ENCODE measurements at regions not wholly inside any gene's neighbourhood (a gene's known extent, or its start where the extent isn't known, plus 50 kb on each side); places are given as distances from the start of the nearest gene placed in this dataset.
"Not testable (repeated sequence)": the region's sequence is repeated elsewhere in the genome, so short reads cannot be mapped to it uniquely, and the experiment has no call there.

DNA sequence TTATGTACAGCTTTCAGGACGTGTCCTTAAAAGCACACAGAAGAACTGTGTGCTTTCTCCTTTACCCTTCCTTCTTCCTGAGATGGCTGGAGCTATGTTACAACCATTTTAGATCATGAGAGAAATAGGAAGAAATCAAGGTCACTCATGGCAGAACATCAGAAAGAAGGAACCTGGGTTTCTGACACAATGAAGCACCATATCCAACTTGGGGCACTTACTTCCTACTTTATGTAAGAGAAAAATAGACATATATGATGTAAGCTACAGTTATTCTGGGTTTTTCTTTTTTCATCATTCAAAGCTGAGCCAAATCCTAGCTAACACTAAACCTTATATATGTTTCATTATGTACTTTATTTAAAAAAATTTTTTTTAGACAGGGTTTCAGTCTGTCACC is 79.5 kb downstream of the FAM161A start:
- no peak for DNase-seq (ENCODE audit: low spot score)

GRCh38 chr2:61771904-61772845 is 81.7 kb downstream of the FAM161A start:
- no peak for DNase-seq (ENCODE audit: low spot score)

DNA sequence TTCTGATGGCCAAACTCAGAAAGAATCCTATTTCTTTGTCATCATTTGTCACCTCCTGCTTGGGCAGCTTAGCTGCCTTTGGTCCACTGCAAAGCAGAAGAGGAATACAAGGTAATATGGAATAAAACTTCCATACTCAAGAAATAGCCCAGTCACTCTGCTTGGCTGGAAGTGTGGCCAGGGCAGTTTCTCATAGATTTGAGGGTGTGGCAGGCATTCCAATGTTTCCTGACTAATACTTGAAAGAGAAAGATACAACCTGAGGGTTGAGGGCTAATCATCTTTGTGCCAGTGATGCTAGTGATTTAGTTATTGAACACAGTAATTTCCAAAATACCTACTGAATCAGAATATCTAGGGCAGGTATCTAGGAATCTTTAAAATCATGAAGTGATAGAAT is 83.1 kb downstream of the FAM161A start:
- no peak for DNase-seq (ENCODE audit: low spot score)

DNA sequence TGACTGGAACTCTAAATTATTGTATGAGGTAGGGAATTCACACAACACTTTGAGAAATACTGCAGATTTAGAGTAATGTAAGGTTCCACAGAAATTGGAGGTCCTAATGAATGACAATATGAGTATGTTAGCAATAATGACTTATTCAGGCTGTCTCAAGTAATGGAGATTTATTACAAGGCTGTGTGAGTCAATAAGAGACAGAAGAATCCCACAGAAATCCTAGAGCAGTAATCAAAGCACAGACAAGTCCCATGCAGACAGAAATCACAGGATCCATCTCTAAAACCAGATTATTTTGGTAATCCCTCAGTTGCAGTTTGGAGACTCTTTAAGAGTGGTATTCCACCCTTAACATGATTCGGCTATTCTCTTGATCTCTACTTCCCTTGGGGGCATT is 83.6 kb downstream of the FAM161A start:
- DNase-seq (ENCODE audit: low spot score): no peak

DNA sequence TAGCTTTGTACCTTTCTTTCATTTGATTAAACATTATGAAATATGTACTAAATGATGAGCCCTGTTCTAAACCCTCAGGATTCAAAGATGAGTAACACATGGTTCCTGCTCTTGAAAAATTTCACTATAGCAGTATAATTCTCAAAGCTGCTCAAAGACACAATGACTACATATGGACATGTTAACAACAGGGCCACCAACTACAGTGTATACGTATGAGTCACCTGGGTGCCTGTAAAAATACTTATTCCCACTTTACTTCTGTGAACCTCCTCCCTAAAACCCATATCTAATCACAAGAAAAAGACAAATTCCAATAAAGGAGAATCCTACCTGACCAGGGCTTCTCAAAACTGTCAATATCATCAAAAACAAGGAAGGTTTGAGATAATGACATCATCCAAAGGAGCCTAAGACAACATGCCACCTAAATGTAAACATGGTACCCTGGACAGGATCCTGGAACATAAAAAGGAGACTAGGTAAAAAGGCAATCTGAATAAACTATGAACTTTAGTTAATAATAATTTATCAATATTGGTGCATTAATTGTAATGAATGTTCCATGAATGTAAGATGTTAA is 84.7 kb downstream of the FAM161A start:
- no peak for DNase-seq (ENCODE audit: low spot score)

- DNase-seq (ENCODE audit: low spot score): peak; percentile 97
Observed at GRCh38 chr2:61764035-61764800, 89.6 kb downstream of the FAM161A start.

GRCh38 chr2:61763605-61764034 is 90.2 kb downstream of the FAM161A start:
- peak; percentile 79 for DNase-seq (ENCODE audit: low spot score)

GRCh38 chr2:61762292-61762691 is 91.6 kb downstream of the FAM161A start:
- DNase-seq (ENCODE audit: low spot score): no peak

DNA sequence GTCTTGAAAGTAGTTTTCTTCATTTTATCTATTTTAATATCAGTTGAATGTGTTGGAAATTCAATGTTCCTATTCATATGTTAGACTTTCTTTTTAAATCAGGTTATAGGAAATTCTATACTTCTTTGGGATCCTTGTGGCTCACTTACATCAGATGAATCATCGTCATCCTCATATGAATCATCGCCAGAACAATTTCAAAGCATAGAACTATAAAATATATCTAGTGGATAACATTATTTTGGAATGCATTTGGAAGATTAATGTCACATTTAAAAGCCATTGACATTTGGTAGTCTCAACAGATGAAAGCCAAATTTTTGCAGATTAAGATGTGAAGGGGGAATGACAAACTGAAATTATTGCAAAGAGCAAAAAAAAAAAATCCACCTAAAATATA is 94.1 kb downstream of the FAM161A start:
- no peak for DNase-seq (ENCODE audit: low spot score)

DNA sequence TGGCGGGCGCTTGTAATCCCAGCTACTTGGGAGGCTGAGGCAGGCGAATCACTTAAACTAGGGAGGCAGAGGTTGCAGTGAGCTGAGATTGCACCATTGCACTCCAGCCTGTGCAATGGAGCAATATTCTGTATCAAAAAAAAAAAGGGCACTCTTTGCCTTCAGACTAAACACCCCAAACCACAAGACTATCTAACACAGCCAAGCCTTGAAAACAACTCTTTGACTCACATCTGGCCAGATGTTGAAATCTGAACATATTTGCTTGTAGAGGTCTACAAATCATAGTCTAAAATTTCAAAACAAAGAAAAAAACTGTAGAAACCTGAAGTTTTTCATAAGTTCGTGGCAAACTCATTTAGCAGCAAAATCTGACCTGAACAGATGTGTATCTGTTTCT is 94.9 kb downstream of the FAM161A start:
- DNase-seq (ENCODE audit: low spot score): no peak

DNA sequence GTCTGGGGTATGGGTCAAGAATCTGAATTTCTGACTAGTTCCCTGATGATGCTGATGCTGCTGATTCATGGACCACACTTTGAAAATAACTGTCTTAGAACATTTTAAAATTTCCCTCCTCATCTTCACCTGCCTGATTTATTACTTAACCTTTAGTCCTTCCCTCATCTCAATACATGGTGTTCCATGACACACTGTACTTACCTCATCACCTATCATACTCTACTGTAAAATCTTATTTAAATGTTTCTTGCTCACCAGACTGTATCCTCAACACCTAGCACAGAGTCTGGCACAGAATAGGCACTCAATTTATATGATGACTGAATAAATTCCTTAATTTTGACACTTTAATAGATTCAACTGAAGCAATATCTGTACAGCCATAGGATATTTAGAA is 95.7 kb downstream of the FAM161A start:
- DNase-seq (ENCODE audit: low spot score): no peak

GRCh38 chr2:61753512-61753911 is 100.3 kb downstream of the FAM161A start:
- no peak for DNase-seq (ENCODE audit: low spot score)

- no peak for DNase-seq (ENCODE audit: low spot score)
Observed at GRCh38 chr2:61750624-61751023, 103.2 kb downstream of the FAM161A start.

DNA sequence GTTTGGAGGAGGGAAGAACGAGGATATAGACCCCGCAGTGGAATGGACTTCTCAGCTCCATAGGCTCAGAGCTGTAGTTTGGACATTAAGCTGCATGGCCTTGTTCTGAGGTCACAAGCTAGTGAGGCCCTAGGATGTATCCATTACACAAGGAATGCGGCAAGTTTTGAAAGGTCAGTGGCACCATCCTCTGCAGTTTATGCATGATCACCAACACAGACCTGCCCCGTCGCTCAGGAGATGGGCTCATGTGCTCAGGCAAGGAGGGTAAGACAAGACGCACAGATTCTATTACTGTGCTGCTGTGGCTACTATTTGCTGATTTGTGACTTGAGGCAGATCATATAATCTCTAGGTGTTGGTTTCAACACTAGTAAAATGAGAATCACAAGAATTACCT is 110.9 kb downstream of the FAM161A start:
- no peak for DNase-seq (ENCODE audit: low spot score)

GRCh38 chr2:61737841-61738240 is 116.0 kb downstream of the FAM161A start:
- no peak for DNase-seq (ENCODE audit: low spot score)

DNA sequence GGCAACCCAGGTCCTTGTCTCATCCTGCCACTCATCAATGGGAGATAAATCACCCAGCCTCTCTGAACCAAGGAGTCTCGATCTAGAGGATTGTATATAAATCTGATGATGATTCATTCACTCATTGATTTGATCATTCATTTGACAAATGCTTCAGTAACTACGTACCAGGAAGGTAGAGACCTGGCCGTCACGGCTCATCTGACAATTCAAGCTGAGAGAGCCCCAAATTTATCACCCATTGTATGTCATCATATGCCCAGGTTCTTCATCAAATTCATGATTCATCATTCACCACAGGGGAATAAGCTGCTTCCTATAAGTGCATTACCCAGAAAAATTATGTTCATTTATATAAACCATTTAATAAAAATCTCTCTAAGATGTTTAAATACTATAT is 116.9 kb downstream of the FAM161A start:
- DNase-seq (ENCODE audit: low spot score): no peak

DNA sequence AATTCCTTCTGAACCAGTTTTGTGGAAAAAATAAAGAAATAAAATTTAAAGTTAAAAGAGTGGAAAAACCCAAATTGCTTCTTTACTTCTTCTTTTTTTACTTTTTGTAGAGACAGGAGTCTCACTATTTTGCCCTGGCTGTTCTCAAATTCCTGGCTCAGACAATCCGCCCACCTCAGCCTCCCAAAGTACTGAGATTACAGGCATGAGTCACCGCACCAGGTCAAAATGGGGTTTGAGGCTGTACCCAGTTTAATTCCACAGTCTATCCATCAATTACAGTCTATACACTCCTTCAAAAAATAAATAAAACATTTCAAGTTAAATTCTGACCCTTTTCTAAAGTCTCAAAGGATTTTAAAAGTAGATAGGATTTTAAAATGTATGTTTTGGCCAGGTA is 120.3 kb downstream of the FAM161A start:
- no peak for DNase-seq (ENCODE audit: low spot score)

- no peak for DNase-seq (ENCODE audit: low spot score)
Observed at GRCh38 chr2:61732787-61733186, 121.1 kb downstream of the FAM161A start.

- DNase-seq (ENCODE audit: low spot score): no peak
Observed at GRCh38 chr2:61727746-61728145, 126.1 kb downstream of the FAM161A start.

DNA sequence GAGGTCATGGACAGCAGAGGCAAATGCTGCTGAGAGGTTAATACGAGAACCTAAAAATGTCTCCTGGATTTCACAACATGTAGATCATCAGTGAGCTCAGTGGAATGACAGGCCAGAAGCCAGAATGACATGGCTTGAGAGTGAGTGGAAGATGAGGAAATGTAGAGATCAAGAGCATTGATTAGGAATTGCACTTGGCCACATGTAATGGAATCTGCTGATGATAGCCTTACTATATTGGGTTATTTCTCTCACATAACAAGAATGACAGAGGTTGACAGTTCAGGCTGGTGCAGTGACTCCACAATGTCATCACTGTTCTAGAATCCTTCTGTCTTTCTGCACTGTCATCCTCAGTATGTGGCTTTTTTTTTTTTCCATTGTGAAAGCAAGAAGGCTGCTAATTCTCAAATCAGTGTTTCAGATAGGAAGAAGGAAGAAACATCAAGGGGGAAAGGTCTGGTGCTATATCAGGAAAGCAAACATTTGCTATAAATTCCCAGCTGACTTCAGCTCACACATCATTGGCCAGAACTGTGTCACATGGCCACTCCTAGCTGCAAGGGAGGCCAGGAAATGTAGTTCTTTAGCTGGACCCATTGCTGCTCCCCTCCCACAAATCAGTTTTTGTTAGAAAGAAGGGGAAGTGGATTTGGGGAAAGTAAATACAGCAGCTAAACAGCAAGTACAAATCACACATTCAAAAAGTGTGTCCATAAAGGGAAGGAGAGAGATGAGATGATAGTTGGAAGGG is 127.2 kb downstream of the FAM161A start:
- DNase-seq (ENCODE audit: low spot score): no peak

GRCh38 chr2:61723364-61723763 is 130.5 kb downstream of the FAM161A start:
- not testable (repeated sequence) for DNase-seq (ENCODE audit: low spot score)

GRCh38 chr2:61722800-61723199 is 131.1 kb downstream of the FAM161A start:
- DNase-seq (ENCODE audit: low spot score): no peak
